CD4-positive, alpha-beta T cell (primary cell): ENCODE measurements at regions not wholly inside any gene's neighbourhood (a gene's known extent, or its start where the extent isn't known, plus 50 kb on each side); places are given as distances from the start of the nearest gene placed in this dataset.

ENCODE experiments used
- ATAC-seq: fragments of 200-7000 bp; cut with Tn5 transposase; one replicate; pipeline ENCODE4 v1.10.0; 2022; ENCODE audit warnings: mild to moderate bottlenecking; ENCODE audit not compliant: poor library complexity
- CTCF ChIA-PET: fragments of 350-600 bp; sonication (Branson Sonifier 250); formaldehyde crosslinking; loops from one replicate; lab custom pipeline; 2021; ENCODE audit warnings: antibody characterized with exemption, inconsistent platforms; lab: Charles Lee
- POLR2A ChIA-PET: fragments of 350-600 bp; sonication (Branson Sonifier 250); formaldehyde crosslinking; loops from one replicate; lab custom pipeline; 2021; ENCODE audit warnings: antibody characterized with exemption, inconsistent platforms; lab: Charles Lee
- DNase-seq, 14 experiments: peaks; one replicate each; pipeline ENCODE4 v3.0.0-alpha.2; 2013 to 2020; ENCODE audit warnings: mixed read lengths in 2 of 14
- H3K27ac ChIP-seq, 2 donors: one replicate each; pipeline versions ENCODE4 v1.5.1 to v1.7.0; 2013; ENCODE audit warnings: low read length in 2 of 2, low read depth in 1 of 2, mild to moderate bottlenecking in 1 of 2
- H3K27me3 ChIP-seq, 2 experiments: 1 replicate in 1 of 2; 2 replicates in 1 of 2; pipeline versions ENCODE4 v1.6.1 to v1.7.0; 2013; ENCODE audit warnings: low read length in 2 of 2, control low read depth in 1 of 2, mild to moderate bottlenecking in 1 of 2, moderate library complexity in 1 of 2; ENCODE audit not compliant: insufficient read depth in 2 of 2, control insufficient read depth in 1 of 2
- H3K36me3 ChIP-seq: one replicate; pipeline ENCODE4 v1.6.1; 2013; ENCODE audit warnings: low read length, control low read depth; ENCODE audit not compliant: insufficient read depth
- H3K4me1 ChIP-seq: one replicate; pipeline ENCODE4 v1.6.1; 2013; ENCODE audit warnings: low read length, control low read depth; ENCODE audit not compliant: insufficient read depth
- H3K4me3 ChIP-seq: one replicate; pipeline ENCODE4 v1.5.1; 2013; ENCODE audit warnings: mild to moderate bottlenecking, low read length, moderate library complexity
- H3K9me3 ChIP-seq, 2 experiments: 1 replicate in 1 of 2; 2 replicates in 1 of 2; pipeline versions ENCODE4 v1.6.1 to v1.7.0; 2013; ENCODE audit warnings: low read length in 2 of 2, mild to moderate bottlenecking in 2 of 2, control low read depth in 1 of 2, moderate library complexity in 1 of 2; ENCODE audit not compliant: control insufficient read depth in 1 of 2, insufficient read depth in 1 of 2
- H3K27ac Mint-ChIP-seq: one replicate; pipeline ENCODE4 v1.8.0; 2020; ENCODE audit warnings: mixed read lengths
- H3K27me3 Mint-ChIP-seq: one replicate; pipeline ENCODE4 v1.8.0; 2021; ENCODE audit warnings: mixed read lengths
- H3K36me3 Mint-ChIP-seq: one replicate; pipeline ENCODE4 v1.8.0; 2021; ENCODE audit warnings: low read depth, mixed read lengths
- H3K4me1 Mint-ChIP-seq: one replicate; pipeline ENCODE4 v1.8.0; 2021; ENCODE audit warnings: low read depth, mixed read lengths
- H3K4me3 Mint-ChIP-seq: one replicate; pipeline ENCODE4 v1.8.0; 2020; ENCODE audit warnings: mild to moderate bottlenecking, mixed read lengths
- H3K9me3 Mint-ChIP-seq: one replicate; pipeline ENCODE4 v1.8.0; 2020; ENCODE audit warnings: mixed read lengths
- intact Hi-C, 2 experiments: fragments of 100-400 bp; cut with DNase I in 1 of 2; cut with micrococcal nuclease in 1 of 2; formaldehyde crosslinking; loops; one replicate each; pipeline versions ENCODE4 v1.15.1 to v1.9.0; 2023 to 2025; cut with DNase I, micrococcal nuclease
- TF ChIP-seq, protein P1 (sequence below): fragments of 200-600 bp; IDR thresholded peaks from one replicate; pipeline ENCODE4 v1.8.0; 2022; ENCODE audit warnings: antibody characterized with exemption, mild to moderate bottlenecking

- Mint-ChIP-seq H3K4me1 (no peaks in the 10 kb centered on the region), H3K36me3 (no peaks in the 10 kb centered on the region), H3K9me3 (no peaks in the 10 kb centered on the region), H3K27me3 (peaks cover 41% of the 10 kb centered on the region), H3K4me3 (no peak overlapping the region), H3K27ac (no peak overlapping the region)
- no peaks in the 10 kb centered on the region for H3K36me3 ChIP-seq
- peaks cover 0 to 3% of the 10 kb centered on the region in 2 experiments for H3K9me3 ChIP-seq
- ChIA-PET POLR2A (no interaction called here), CTCF (interaction anchor here (0.7 kb wide), 1 partner anchor 50 kb away, joined by 4 read pairs; no protein-coding TSS in a partner anchor)
- H3K4me1 ChIP-seq, result no peaks in the 10 kb centered on the region
- ATAC-seq (no peak), DNase-seq (no peak)
- no peak overlapping the region for H3K27ac ChIP-seq
- H3K4me3 ChIP-seq, result no peak overlapping the region
- H3K27me3 ChIP-seq, result peaks cover 3 to 9% of the 10 kb centered on the region in 2 experiments
- intact Hi-C loops, result no loop called here
- TF ChIP-seq, protein P1, sequence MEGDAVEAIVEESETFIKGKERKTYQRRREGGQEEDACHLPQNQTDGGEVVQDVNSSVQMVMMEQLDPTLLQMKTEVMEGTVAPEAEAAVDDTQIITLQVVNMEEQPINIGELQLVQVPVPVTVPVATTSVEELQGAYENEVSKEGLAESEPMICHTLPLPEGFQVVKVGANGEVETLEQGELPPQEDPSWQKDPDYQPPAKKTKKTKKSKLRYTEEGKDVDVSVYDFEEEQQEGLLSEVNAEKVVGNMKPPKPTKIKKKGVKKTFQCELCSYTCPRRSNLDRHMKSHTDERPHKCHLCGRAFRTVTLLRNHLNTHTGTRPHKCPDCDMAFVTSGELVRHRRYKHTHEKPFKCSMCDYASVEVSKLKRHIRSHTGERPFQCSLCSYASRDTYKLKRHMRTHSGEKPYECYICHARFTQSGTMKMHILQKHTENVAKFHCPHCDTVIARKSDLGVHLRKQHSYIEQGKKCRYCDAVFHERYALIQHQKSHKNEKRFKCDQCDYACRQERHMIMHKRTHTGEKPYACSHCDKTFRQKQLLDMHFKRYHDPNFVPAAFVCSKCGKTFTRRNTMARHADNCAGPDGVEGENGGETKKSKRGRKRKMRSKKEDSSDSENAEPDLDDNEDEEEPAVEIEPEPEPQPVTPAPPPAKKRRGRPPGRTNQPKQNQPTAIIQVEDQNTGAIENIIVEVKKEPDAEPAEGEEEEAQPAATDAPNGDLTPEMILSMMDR, result no peak
These were observed 50.5 kb upstream of the PCAT7 start for GRCh38 chr9:94504358-94504757.
